Caco-2 (cell line): ENCODE measurements at regions not wholly inside any gene's neighbourhood (a gene's known extent, or its start where the extent isn't known, plus 50 kb on each side); places are given as distances from the start of the nearest gene placed in this dataset.

Experiments used
- BruUV-seq: library from RNA; stranded (reverse); fragments of 400-500 nt; replicated peaks from 2 replicates; lab custom pipeline; 2021; lab: Mats Ljungman, UMichigan
- CTCF ChIA-PET: fragments of 300-600 bp; sonication (Branson Sonifier 250); formaldehyde crosslinking; loops from one replicate; lab custom pipeline; 2022; ENCODE audit warnings: antibody characterized with exemption; lab: Charles Lee
- POLR2A ChIA-PET: fragments of 300-600 bp; sonication (Branson Sonifier 250); formaldehyde crosslinking; loops from one replicate; lab custom pipeline; 2022; ENCODE audit warnings: antibody characterized with exemption; lab: Charles Lee
- DNase-seq, 2 experiments: peaks; one replicate each; pipeline versions ENCODE4 v3.0.0 to v3.0.0-alpha.2; 2020 to 2022
- H3K27me3 ChIP-seq: replicated peaks from 2 replicates; pipeline ENCODE4 v1.6.0; 2011; ENCODE audit warnings: low read length; ENCODE audit not compliant: control insufficient read depth, insufficient read depth
- H3K36me3 ChIP-seq: 2 replicates; pipeline ENCODE4 v1.5.1; 2011; ENCODE audit warnings: low read length; ENCODE audit not compliant: control insufficient read depth, insufficient read depth
- H3K4me1 ChIP-seq: fragments of 250-450 bp; sonication (Bioruptor Pico); 2 replicates; pipeline ENCODE4 v1.5.1; 2020; ENCODE audit warnings: mild to moderate bottlenecking
- H3K4me3 ChIP-seq: 2 replicates; pipeline ENCODE4 v1.5.1; 2011; ENCODE audit warnings: low read depth, mild to moderate bottlenecking, control low read depth, low read length
- H3K9me3 ChIP-seq: fragments of 250-450 bp; sonication (Bioruptor Pico); 2 replicates; pipeline ENCODE4 v1.5.1; 2020; ENCODE audit warnings: mild to moderate bottlenecking, moderate library complexity
- H3K27ac Mint-ChIP-seq: one replicate; pipeline ENCODE4 v1.8.0; 2022; ENCODE audit warnings: mixed read lengths; ENCODE audit not compliant: unreplicated experiment
- H3K27me3 Mint-ChIP-seq: one replicate; pipeline ENCODE4 v1.8.0; 2022; ENCODE audit warnings: mixed read lengths; ENCODE audit not compliant: insufficient read depth, unreplicated experiment
- H3K36me3 Mint-ChIP-seq: one replicate; pipeline ENCODE4 v1.8.0; 2022; ENCODE audit warnings: mild to moderate bottlenecking, mixed read lengths; ENCODE audit not compliant: insufficient read depth, unreplicated experiment
- H3K4me1 Mint-ChIP-seq: one replicate; pipeline ENCODE4 v1.8.0; 2022; ENCODE audit warnings: low read depth, mixed read lengths; ENCODE audit not compliant: unreplicated experiment
- H3K4me3 Mint-ChIP-seq: one replicate; pipeline ENCODE4 v1.8.0; 2022; ENCODE audit warnings: mild to moderate bottlenecking, moderate library complexity, mixed read lengths; ENCODE audit not compliant: unreplicated experiment
- H3K9me3 Mint-ChIP-seq: one replicate; pipeline ENCODE4 v1.8.0; 2022; ENCODE audit warnings: mixed read lengths; ENCODE audit not compliant: unreplicated experiment
- CTCF ChIP-seq, 2 experiments: fragments of 200-600 bp in 1 of 2; IDR thresholded peaks; 1 replicate in 1 of 2; 2 replicates in 1 of 2; pipeline versions ENCODE4 v1.5.1 to v1.8.0; 2011 to 2022; ENCODE audit warnings: antibody characterized with exemption in 1 of 2, control low read depth in 1 of 2, inconsistent platforms in 1 of 2, low read depth in 1 of 2, low read length in 1 of 2, mild to moderate bottlenecking in 1 of 2, moderate library complexity in 1 of 2; ENCODE audit not compliant: insufficient read depth in 1 of 2, severe bottlenecking in 1 of 2, unreplicated experiment in 1 of 2
- intact Hi-C: fragments of 100-400 bp; cut with micrococcal nuclease; formaldehyde crosslinking; loops from one replicate; pipeline ENCODE4 v1.10.0; 2022; ENCODE audit not compliant: unreplicated experiment

GRCh38 chr18:64993695-64994094 lies 757.1 kb upstream of the CDH7 start:
- no peak overlapping the region for H3K4me3 ChIP-seq
- Mint-ChIP-seq H3K27me3 (no peaks in the 10 kb centered on the region), H3K27ac (no peak overlapping the region), H3K36me3 (no peaks in the 10 kb centered on the region), H3K9me3 (no peaks in the 10 kb centered on the region), H3K4me3 (no peak overlapping the region), H3K4me1 (no peaks in the 10 kb centered on the region)
- no peaks in the 10 kb centered on the region for H3K4me1 ChIP-seq
- H3K36me3 ChIP-seq = no peaks in the 10 kb centered on the region
- ChIA-PET POLR2A (no interaction called here), CTCF (no interaction called here)
- TF ChIP-seq CTCF (IDR thresholded peaks at IDR 0.05; ENCODE audit: insufficient read depth in 1 of 2, low read depth in 1 of 2, low read length in 1 of 2, severe bottlenecking in 1 of 2, unreplicated experiment in 1 of 2) = no peak
- BruUV-seq = no TSS peak
- no peak for DNase-seq
- H3K27me3 ChIP-seq = no peaks in the 10 kb centered on the region
- no peaks in the 10 kb centered on the region for H3K9me3 ChIP-seq
- intact Hi-C loops = no loop called here

GRCh38 chr18:64992654-64993053 lies 758.2 kb upstream of the CDH7 start:
- H3K4me1 Mint-ChIP-seq = no peaks in the 10 kb centered on the region
- ChIA-PET CTCF (no interaction called here), POLR2A (no interaction called here)
- no peaks in the 10 kb centered on the region for H3K36me3 Mint-ChIP-seq
- no peaks in the 10 kb centered on the region for H3K9me3 Mint-ChIP-seq
- intact Hi-C loops = no loop called here
- Histone ChIP-seq H3K36me3 (no peaks in the 10 kb centered on the region), H3K4me1 (no peaks in the 10 kb centered on the region), H3K4me3 (no peak overlapping the region), H3K9me3 (no peaks in the 10 kb centered on the region), H3K27me3 (no peaks in the 10 kb centered on the region)
- TF ChIP-seq CTCF (IDR thresholded peaks at IDR 0.05; ENCODE audit: insufficient read depth in 1 of 2, low read depth in 1 of 2, low read length in 1 of 2, severe bottlenecking in 1 of 2, unreplicated experiment in 1 of 2) = no peak
- no peak overlapping the region for H3K27ac Mint-ChIP-seq
- no peak for DNase-seq
- no peaks in the 10 kb centered on the region for H3K27me3 Mint-ChIP-seq
- no peak overlapping the region for H3K4me3 Mint-ChIP-seq
- BruUV-seq = no TSS peak

GRCh38 chr18:64991102-64991501 lies 759.7 kb upstream of the CDH7 start:
- Histone ChIP-seq H3K27me3 (no peaks in the 10 kb centered on the region), H3K4me1 (no peaks in the 10 kb centered on the region), H3K9me3 (no peaks in the 10 kb centered on the region), H3K4me3 (no peak overlapping the region), H3K36me3 (no peaks in the 10 kb centered on the region)
- Mint-ChIP-seq H3K27me3 (no peaks in the 10 kb centered on the region), H3K36me3 (no peaks in the 10 kb centered on the region), H3K4me3 (no peak overlapping the region), H3K27ac (no peak overlapping the region), H3K4me1 (no peaks in the 10 kb centered on the region), H3K9me3 (no peaks in the 10 kb centered on the region)
- ChIA-PET POLR2A (no interaction called here), CTCF (no interaction called here)
- intact Hi-C loops = no loop called here
- no peak for TF ChIP-seq CTCF (IDR thresholded peaks at IDR 0.05; ENCODE audit: insufficient read depth in 1 of 2, low read depth in 1 of 2, low read length in 1 of 2, severe bottlenecking in 1 of 2, unreplicated experiment in 1 of 2)
- no TSS peak for BruUV-seq
- no peak for DNase-seq
